Lower leg skin (tissue), 3 donors: ENCODE measurements at regions not wholly inside any gene's neighbourhood (a gene's known extent, or its start where the extent isn't known, plus 50 kb on each side); places are given as distances from the start of the nearest gene placed in this dataset.

Source experiments
- CTCF ChIP-seq, 3 donors: fragments of 450-650 bp; IDR thresholded peaks; one replicate each; pipeline ENCODE4 v1.5.1; 2016; ENCODE audit warnings: antibody characterized with exemption in 3 of 3, mild to moderate bottlenecking in 3 of 3, moderate library complexity in 2 of 3
- POLR2A ChIP-seq, 2 donors: fragments of 450-650 bp; IDR thresholded peaks; one replicate each; pipeline ENCODE4 v1.6.1; 2016 to 2017; ENCODE audit warnings: antibody characterized with exemption in 2 of 2, mild to moderate bottlenecking in 1 of 2, moderate library complexity in 1 of 2

GRCh38 chr9:73889023-73889422 is 608.1 kb upstream of the RORB start:
- TF ChIP-seq CTCF (IDR thresholded peaks at IDR 0.05) (no peak), POLR2A (IDR thresholded peaks at IDR 0.05) (no peak)
